Heart right ventricle (tissue), 16 donors: ENCODE measurements at regions not wholly inside any gene's neighbourhood (a gene's known extent, or its start where the extent isn't known, plus 50 kb on each side); places are given as distances from the start of the nearest gene placed in this dataset.

Experiments
- ATAC-seq, 8 donors: fragments of 200-7000 bp; cut with Tn5 transposase; one replicate each; pipeline ENCODE4 v1.9.1; 2020; ENCODE audit warnings: mild to moderate bottlenecking in 8 of 8, moderate library complexity in 8 of 8, moderate number of reproducible peaks in 1 of 8
- DNase-seq, 2 donors: peaks; one replicate each; pipeline ENCODE4 v3.0.0-alpha.2; 2020
- H3K27ac ChIP-seq, 10 donors: fragments of 200-600 bp; sonication (generic) in 2 of 10; one replicate each; pipeline versions ENCODE4 v1.5.0 to v1.8.0; 2020 to 2022; ENCODE audit warnings: mild to moderate bottlenecking in 3 of 10
- H3K27me3 ChIP-seq, 7 donors: fragments of 200-600 bp; one replicate each; pipeline ENCODE4 v1.8.0; 2021 to 2022; ENCODE audit warnings: mild to moderate bottlenecking in 2 of 7
- H3K36me3 ChIP-seq, 9 donors: fragments of 200-600 bp; sonication (generic) in 1 of 9; one replicate each; pipeline versions ENCODE4 v1.5.0 to v1.8.0; 2020 to 2022; ENCODE audit warnings: mild to moderate bottlenecking in 2 of 9
- H3K4me1 ChIP-seq, 9 donors: fragments of 200-600 bp; sonication (generic) in 1 of 9; one replicate each; pipeline versions ENCODE4 v1.5.0 to v1.8.0; 2020 to 2022; ENCODE audit warnings: mild to moderate bottlenecking in 4 of 9
- H3K4me3 ChIP-seq, 10 donors: fragments of 200-600 bp; sonication (generic) in 2 of 10; one replicate each; pipeline versions ENCODE4 v1.5.0 to v1.8.0; 2020 to 2022; ENCODE audit warnings: mild to moderate bottlenecking in 7 of 10, moderate library complexity in 2 of 10
- H3K9me3 ChIP-seq, 11 donors: fragments of 200-600 bp in 10 of 11; sonication (generic) in 2 of 11; one replicate each; pipeline versions ENCODE4 v1.5.0 to v1.8.0; 2013 to 2022; ENCODE audit warnings: mild to moderate bottlenecking in 2 of 11, control low read depth in 1 of 11, moderate library complexity in 1 of 11
- WGBS, 2 donors: extraction: QIAGEN DNeasy Blood & Tissue Kit; methylation state at CpG; one replicate each; pipeline ENCODE4 v1.1.7; 2013; ENCODE audit warnings: inconsistent platforms in 1 of 2; 5-methylcytosine and 5-hydroxymethylcytosine counted together
- intact Hi-C, 10 donors: fragments of 100-400 bp; cut with DNase I; formaldehyde crosslinking; loops; one replicate each; pipeline versions ENCODE4 v1.11.1 to v1.14.2; 2022
- TF ChIP-seq, protein P1 (sequence below), 9 donors: fragments of 200-600 bp; sonication (generic) in 2 of 9; IDR thresholded peaks; one replicate each; pipeline versions ENCODE4 v1.5.0 to v1.8.0; 2021 to 2022; ENCODE audit warnings: antibody characterized with exemption in 9 of 9, mild to moderate bottlenecking in 5 of 9, moderate library complexity in 1 of 9
- donor health status: Arrhythmogenic right ventricular cardiomyopathy.
- donor health status: ischemic (EF 13 %, LVEDD 7.1; RV severe dilation, severe dysfunction).
- donor health status: healthy with polysubstance abuse.
- donor health status: DM: no; HTN: yes; CAD: no.
- donor health status: DM: no; HTN: no; CAD: no.
- donor health status: ischemic (EF 25% LVEDD 6.9; RV normal size, moderate dysfunction).
- donor health status: ischemic (EF 25% LVEDD 5.7; RV mildly dilated, moderate dysfunction).
- donor health status: healthy.
- donor health status: DM: yes; HTN: yes; CAD: no.
- donor health status: Ischemic cardiomyopathy.
- donor health status: ischemic (EF 35%, LVEDD 5.7; RV mildly dilated, moderate dysfunction).
- donor health status: nonischemic (EF 11% LVEDD 7.7; RV severe dilation, severe dysfunction).
- donor health status: DM: yes; HTN: yes; CAD: no.
- donor health status: PGD.
- donor health status: ischemic (EF 29% LVEDD 5.4; RV normal size, mild dysfunction).
- donor health status: nonischemic (EF 23%, LVEDD 6.1; RV moderate dilation, normal function).

DNA sequence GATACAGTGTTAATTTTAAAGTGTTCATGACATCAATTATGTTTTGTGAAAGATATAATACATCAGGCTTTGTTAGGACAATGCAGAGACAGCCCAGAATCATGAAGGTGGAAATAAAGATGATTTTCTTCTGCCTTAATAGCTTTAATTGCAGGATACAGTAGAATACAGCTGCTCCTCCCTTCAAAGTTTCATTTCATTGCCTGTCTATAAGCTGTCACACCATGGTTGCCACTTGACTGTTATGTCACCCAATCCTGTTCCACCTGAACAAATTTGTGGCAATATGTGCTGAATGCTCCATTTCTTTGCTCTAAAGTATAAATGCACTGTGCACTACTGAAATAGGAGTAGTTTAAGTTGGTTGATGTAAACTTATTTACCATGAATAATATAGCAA lies 537.8 kb upstream of the ROBO2 start:
- no peak for ATAC-seq
- TF ChIP-seq, protein P1, sequence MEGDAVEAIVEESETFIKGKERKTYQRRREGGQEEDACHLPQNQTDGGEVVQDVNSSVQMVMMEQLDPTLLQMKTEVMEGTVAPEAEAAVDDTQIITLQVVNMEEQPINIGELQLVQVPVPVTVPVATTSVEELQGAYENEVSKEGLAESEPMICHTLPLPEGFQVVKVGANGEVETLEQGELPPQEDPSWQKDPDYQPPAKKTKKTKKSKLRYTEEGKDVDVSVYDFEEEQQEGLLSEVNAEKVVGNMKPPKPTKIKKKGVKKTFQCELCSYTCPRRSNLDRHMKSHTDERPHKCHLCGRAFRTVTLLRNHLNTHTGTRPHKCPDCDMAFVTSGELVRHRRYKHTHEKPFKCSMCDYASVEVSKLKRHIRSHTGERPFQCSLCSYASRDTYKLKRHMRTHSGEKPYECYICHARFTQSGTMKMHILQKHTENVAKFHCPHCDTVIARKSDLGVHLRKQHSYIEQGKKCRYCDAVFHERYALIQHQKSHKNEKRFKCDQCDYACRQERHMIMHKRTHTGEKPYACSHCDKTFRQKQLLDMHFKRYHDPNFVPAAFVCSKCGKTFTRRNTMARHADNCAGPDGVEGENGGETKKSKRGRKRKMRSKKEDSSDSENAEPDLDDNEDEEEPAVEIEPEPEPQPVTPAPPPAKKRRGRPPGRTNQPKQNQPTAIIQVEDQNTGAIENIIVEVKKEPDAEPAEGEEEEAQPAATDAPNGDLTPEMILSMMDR (IDR thresholded peaks at IDR 0.05) = no peak
- no peak overlapping the region for H3K27ac ChIP-seq

DNA sequence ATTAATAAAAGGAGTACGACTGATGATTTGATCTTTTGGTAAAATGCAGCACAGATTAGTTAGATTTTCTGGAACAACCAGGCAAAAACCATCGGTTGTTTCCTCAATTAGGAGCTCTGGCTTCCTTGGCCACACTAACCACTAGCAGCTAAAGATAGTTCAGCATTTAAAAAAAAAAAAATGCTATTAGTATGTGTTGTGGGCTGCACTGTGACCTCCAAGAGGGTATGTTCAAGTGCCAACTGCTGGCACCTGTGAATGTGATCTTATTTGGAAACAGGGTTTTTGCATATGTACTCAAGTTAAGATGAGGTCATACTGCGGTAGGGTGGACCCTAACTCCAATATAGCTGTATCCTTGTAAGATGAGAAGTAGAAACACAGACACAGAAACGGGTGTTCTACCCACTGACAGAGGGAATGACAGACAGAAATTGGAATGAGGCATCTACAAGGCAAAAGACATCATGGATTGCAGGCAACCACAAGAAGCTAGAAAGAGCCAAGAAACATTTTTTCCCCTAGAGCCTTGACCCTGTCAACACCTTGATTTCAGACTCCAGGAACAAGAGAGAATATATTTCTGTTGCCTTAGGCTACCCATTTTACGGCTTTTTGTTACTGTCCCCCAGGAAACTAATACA lies 534.6 kb upstream of the ROBO2 start:
- intact Hi-C loops = no loop called here
- Histone ChIP-seq H3K9me3 (peaks cover 0 to 7% (median 0%) of the 10 kb centered on the region in 11 donors), H3K27ac (no peak overlapping the region), H3K4me3 (no peak overlapping the region), H3K4me1 (peaks cover 0 to 14% (median 0%) of the 10 kb centered on the region in 9 donors), H3K27me3 (no peaks in the 10 kb centered on the region), H3K36me3 (no peaks in the 10 kb centered on the region)
- DNase-seq = no peak
- whole genome bisulfite sequencing, 2 donors = 52 to 55% methylated on average over 5 of the region's 5 CpGs
- TF ChIP-seq, protein P1 (IDR thresholded peaks at IDR 0.05) = no peak
- peak in 2 of 8 donors; percentile 35 to 44 for ATAC-seq

More for the DNA sequence above, 537.8 kb upstream of the ROBO2 start:
- no peaks in the 10 kb centered on the region for H3K36me3 ChIP-seq
- no peak overlapping the region for H3K4me3 ChIP-seq
- peaks cover 0 to 12% (median 0%) of the 10 kb centered on the region in 11 donors for H3K9me3 ChIP-seq
- no peak for DNase-seq
- H3K4me1 ChIP-seq = peaks cover 0 to 4% (median 0%) of the 10 kb centered on the region in 9 donors
- intact Hi-C loops = no loop called here
- no peaks in the 10 kb centered on the region for H3K27me3 ChIP-seq

DNA sequence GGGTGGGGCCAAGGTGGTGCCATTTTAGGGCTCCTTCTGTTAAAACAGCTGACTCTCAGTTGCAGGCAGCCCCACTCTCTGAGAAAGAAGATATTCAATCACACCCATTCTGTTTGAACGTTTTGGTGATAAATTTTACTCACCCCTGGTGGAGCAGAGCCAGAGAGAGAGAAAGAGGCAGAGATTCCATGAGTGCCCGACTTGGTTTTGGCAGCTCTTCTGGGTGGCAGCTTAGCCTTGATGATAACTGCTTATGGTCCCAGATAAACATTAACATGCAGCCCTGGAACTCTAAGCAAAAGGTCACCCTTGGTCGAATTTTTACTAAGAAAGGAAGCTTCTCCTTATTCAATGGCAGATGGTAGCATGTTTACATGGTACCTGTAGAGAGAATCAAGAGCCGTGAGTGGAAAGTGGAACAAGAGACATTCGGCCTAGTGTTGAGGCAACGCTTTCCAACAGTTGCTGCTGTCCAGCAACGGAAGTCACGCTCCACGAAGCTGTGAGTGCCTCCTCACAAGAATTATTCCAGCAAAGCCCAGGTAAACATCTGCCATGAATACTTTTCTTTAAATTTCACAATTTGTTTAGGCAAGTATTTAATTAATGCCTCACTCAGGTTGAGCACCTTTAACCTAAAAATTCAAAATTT lies 530.6 kb upstream of the ROBO2 start:
- TF ChIP-seq, protein P1 (IDR thresholded peaks at IDR 0.05) = no peak
- Histone ChIP-seq H3K4me1 (peaks cover 0 to 21% (median 0%) of the 10 kb centered on the region in 9 donors), H3K27me3 (no peaks in the 10 kb centered on the region), H3K4me3 (no peak overlapping the region), H3K9me3 (peaks cover 0 to 7% (median 0%) of the 10 kb centered on the region in 11 donors), H3K36me3 (no peaks in the 10 kb centered on the region), H3K27ac (no peak overlapping the region)
- ATAC-seq (peak in 6 of 8 donors; percentile 38 to 87 (median 80)), DNase-seq (peak in 1 of 2 donors; percentile 15)
- intact Hi-C loops = no loop called here
- 47 to 52% methylated on average over 9 of the region's 9 CpGs for WGBS, 2 donors

DNA sequence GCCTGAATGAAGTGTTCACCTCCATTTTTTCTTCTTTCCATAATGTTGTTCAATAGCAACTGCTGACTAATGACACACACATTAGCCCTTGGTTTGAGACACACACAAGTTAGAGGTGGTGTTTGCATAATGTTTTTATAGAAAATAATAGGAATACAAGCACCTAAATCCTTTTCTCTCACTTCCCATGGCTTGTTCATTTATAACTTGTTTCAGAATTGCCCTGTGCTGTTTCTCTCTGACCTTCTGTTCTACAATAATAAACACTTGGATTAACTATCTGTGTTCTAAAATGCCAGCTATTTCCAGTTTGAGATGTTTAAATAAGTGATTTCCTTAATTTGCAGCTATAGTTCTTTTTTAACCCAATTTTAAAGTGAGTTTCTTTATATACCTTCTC lies 525.1 kb upstream of the ROBO2 start:
- H3K4me1 ChIP-seq = peaks cover 0 to 7% (median 0%) of the 10 kb centered on the region in 9 donors
- no peaks in the 10 kb centered on the region for H3K27me3 ChIP-seq
- intact Hi-C loops = no loop called here
- TF ChIP-seq, protein P1 (IDR thresholded peaks at IDR 0.05) = no peak
- no peaks in the 10 kb centered on the region for H3K9me3 ChIP-seq
- no peak overlapping the region for H3K27ac ChIP-seq
- no peak overlapping the region for H3K4me3 ChIP-seq
- ATAC-seq (no peak), DNase-seq (no peak)
- H3K36me3 ChIP-seq = no peaks in the 10 kb centered on the region
